ENCODE measurements at regions not wholly inside any gene's neighbourhood (a gene's known extent, or its start where the extent isn't known, plus 50 kb on each side); places are given as distances from the start of the nearest gene placed in this dataset.
"Not testable (repeated sequence)": the region's sequence is repeated elsewhere in the genome, so short reads cannot be mapped to it uniquely, and the experiment has no call there.

DNA sequence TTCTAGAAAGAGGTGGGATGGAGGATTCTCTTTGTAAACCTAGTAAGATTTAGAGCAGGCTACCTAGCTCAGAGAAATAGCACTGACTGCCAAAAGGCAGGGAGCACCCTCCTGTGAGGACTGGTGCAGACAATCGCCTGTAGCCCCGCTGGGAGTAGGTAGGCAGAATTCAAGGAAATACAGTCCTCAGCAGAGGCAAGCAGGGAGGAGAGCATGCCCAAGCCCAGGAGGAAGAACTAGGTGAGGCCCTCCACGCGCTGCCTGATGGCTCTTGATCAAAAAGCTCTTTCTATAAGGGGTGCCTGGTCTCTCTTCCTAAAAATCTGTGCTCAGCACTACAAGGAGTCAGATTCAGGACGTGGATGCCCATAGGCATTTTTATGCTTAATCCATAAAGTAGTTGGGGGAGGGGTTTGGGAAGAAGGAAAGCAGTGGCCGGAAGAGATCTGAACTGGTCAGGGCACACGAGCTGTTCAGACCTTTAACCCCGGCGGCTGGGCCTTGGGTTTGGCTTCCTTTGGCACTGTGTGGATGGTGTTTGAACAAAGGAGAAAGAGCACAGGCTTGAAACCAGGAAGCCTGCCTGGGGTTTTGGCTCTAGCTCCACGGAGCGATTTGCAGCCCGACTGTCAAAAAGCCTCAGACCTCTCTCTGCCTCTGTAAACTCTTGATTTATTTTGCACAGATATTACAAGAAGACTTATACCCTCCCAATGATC is 320.6 kb downstream of the FOXO1 start:
- DNase-seq = no peak

DNA sequence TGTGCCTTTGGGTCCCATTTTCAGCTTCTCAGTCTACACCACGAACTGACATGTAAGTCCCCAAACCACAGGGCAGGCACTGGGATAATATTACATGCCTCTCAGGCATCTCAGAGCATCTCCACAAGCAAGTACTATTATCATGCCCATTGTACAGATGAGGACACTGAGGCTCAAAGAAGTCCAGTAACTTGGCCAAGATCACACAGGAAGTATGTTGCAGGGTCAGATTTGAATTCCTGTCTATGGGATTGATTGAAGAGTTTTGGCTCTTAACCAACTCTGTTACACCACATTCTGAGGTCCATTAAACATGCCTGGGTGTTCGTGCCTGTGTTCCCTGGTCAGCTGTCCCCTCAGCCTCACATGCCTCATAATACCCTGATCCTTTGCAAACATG is 319.8 kb downstream of the FOXO1 start:
- DNase-seq = no peak

DNA sequence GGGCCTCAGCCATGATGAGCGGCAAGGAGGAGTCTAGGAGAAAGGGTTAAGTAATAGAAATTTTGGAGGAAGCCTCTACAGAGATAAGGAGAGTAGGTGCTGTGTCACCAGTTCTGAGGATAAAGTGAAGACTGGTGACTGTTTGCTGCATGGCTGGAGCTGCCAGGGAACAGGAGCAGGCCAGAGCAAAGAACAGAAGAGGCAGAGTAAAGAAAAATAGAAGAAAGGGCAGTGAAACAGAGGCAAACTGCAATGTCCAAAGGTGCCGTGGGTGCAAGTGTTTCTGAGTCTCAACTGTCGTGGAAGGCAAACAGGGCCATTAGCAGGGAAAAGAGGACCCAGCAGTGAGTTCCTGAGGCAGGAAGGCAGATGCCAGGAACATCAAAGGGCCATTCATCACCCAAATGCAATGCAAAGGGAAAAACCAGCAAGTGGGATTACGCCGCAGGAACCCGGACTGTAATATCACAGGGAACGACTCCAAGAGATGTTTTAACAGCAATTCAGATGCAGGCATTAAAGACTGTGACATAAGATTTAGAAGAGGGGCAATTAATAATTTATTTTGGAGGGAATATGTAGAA is 318.3 kb downstream of the FOXO1 start:
- no peak for DNase-seq

DNA sequence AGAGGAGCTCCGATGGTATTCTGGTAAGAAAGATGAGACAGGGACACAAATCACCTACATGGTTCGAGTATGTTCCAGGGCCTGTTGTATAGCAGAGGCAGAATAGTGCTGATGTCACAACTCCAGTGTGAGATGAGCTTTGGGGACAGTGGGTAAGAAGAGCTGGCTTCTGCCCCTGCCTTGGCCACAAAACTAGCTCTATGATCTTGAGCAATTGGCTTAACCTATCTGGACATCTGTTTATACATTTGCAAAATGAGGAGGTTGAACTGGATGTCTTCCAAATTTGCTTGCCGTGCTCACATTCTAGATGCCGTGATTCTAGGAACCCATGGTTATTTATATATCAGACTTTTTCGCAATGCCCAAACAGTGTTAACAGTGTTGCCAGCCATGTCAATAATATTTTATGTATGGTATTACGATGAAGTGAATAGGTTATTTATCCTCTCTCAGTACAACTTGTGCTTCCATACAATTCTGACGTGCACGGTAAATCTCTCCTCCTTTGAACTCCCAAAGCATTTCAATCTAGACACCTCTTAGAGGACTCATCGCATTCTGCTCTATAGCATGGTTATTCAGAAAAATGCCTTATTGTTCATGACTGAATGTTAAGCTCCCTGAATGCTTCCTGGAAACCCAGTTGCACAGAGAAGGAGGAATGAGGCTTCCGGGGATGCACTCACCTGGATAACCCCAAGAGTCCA is 316.0 kb downstream of the FOXO1 start:
- DNase-seq = no peak

DNA sequence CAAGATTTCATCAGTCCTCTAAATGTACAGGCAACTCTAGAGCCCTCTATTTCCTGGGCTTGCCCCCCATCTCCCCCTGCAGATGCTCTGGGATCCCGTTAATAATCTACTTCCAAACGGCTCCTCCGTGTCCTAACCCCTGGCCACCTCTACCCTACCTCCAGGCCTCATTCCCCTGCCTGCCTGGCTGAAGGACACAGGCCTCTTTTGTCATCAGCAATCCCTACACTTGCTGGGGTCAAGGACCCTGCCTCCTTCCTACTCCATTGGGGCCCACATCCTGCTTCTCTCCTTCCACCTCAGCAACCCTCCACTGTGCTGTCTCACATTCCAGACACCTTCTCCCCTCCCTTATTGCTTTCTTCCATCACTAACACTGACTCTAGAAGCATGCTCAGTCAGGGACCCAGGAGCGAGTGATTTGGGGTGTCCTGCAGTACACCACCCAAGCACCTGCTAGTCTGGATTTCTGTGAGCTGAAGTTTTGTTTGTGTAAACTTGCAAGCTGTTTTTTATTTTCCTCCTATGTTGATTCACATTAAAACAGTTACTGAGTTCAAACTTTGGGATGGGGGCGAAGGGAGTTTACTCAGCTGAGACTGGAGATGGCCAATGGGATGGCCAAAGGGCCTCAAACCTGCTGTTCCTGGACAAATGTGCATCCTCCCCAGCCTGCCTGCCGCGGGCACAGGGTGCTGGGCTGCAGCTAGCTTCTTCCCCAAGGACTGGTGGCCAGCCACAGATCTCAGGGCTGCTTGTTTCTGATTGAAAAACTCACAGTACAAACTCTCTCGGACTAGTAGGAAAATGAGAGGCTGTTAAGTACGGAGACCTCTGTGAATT is 314.7 kb downstream of the FOXO1 start:
- no peak for DNase-seq

DNA sequence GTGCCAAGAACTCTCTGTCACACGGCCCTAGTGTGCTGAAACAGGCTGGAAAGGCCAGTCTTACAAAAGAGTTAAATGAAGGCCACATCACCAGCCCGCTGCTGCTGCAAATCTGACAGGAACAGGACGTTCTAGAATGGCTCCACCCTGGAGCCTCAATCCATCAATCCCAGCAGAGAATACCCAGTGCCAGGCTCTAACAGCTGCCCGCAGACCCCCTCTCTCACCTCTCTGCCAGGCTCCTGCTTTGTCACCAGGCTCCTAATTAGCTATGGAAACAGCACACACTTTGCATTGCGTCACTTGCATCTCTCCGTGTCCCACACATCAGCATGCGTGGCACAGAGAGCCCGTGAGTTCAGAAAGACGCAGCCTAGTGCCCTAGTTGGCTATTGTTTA is 314.1 kb downstream of the FOXO1 start:
- no peak for DNase-seq

DNA sequence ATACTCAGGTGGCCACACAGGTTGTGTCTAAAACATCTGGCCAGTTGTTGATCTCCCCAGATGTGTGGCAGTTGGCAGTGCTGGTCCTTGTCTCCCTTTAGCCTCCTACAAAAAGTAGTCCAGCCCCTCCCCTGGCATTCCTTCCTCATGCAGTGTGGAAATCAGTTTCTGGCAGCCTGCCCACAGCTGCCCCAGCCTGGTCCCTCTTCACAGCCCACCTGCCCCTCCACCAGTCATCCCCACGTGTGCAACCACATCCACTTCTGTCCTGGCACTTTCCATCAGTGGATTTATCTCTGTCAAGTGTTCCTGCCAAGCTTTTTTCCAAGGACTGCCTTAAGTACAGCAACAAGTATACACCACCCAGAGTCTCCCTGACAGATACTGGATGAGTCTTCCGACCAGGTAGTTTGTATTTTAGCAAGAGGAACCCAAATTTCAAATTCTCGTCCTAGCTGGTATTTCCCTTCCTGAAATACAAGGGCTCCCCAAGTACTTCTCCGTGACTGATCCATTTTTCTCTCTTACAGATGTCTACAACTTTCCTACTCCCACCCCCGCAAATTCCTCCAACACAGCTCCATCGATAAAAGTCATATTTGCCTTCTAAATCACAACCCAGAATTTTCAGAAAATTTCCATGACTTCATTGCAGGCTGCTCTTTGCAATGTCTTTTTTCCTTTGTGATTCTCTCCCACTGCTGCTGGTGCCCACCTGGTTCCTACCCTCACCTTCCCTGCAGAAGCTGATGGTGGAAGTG is 313.5 kb downstream of the FOXO1 start:
- no peak for DNase-seq

DNA sequence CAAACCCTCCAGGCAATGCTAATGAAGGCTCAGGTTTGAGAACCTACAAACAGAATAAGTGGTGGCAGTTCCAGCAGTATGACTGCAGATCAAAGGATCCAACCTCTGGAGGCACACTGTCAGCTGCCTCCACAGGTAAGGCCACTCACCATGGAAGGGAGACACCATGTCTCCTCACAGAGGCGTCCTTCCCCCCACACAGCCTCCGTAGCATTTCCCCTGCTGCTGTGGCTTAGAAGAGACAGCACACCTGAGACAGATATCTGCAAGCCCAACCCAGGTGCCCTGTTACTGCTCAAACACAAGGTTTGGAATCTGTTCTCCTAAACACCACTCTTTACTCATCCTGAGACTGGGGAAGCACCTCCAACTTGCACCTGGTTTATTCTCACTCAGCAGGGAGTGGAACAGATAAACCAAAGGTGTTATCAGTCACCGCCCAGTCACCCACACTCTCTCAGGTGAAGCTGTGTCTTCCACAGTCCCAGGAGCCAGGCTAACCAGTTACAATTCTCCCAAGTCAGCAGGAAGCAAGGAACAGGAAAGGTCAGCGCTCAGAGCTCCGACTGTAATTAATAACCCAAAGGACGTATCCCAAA is 311.2 kb downstream of the FOXO1 start:
- no peak for DNase-seq

DNA sequence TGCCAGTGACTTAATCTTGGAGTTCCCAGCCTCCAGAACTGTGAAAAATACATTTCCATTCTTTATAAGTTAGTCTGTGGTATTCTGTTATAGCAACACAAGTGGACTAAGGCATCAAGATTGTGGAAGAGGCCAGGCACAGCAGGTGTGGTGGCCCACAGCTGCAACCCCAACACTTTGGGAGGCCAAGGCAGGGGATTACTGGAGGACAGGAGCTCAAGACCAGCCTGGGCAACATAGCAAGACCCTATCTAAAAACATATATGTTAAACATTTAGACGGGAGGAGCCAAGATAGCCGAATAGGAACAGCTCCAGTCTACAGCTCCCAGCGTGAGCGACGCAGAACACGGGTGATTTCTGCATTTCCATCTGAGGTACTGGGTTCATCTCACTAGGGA is 310.4 kb downstream of the FOXO1 start:
- no peak for DNase-seq

DNA sequence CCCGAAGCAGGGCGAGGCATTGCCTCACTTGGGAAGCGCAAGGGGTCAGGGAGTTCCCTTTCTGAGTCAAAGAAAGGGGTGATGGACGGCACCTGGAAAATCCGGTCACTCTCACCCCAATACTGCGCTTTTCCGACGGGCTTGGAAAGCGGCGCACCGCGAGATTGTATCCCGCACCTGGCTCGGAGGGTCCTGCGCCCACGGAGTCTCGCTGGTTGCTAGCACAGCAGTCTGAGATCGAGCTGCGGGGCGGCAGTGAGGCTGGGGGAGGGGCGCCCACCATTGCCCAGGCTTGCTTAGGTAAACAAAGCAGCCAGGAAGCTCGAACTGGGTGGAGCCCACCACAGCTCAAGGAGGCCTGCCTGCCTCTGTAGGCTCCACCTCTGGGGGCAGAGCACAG is 310.0 kb downstream of the FOXO1 start:
- DNase-seq = not testable (repeated sequence)

DNA sequence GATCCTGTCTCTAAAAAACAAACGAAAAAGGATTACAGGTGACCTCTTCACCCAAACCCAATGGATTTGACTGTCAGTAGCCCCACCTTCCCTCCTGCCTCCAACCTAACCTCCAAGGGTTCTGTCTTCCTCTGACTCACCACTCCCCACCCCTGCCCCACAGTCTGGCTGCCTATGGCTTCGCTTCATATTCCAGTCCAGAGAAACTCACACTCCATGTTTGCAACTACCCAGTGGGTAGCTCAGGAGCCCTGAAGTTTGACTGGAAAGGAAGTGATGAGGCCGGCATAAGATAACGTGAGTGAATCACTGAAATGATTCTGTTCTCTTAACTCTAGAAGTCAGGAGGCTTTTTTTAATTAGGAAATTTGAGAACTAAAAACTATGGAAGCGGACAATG is 303.9 kb downstream of the FOXO1 start:
- no peak for DNase-seq

DNA sequence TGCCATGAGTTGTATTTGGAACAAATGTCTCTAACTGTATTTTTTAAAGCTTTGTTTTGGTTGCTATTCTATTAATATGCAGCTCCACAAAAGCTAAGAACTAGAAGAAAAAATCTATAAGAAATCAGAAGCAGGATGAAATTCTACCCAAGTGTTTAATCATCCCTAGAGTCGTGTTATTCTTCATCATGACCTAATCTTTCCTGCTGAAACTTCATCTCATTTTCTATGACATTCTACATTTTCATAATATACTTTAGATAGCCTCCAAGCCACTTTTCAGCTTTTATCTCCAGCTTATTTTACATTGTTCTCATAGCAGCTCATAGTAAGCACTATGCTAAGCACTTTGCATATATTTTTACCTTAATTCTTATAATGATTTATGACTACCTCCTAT is 302.8 kb downstream of the FOXO1 start:
- DNase-seq = no peak

DNA sequence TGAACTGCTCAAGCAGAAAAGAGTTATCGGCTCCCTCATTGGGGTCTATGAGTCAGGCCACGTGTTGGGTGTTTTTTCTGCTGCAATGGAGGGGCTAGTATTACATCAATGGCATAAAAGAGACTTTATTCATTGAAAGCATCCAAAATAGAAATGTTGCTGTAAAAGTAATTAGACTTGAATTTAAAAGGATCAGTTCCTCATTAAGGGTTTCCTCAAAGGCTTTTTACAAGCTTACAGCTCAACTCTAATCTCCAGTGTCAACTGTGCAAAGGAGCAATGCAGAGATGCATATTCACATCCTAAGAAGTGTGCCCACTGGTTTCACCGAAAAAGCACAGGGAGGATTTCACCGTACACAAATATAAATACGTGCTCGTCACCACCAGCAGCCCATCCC is 300.3 kb downstream of the FOXO1 start:
- DNase-seq = no peak

DNA sequence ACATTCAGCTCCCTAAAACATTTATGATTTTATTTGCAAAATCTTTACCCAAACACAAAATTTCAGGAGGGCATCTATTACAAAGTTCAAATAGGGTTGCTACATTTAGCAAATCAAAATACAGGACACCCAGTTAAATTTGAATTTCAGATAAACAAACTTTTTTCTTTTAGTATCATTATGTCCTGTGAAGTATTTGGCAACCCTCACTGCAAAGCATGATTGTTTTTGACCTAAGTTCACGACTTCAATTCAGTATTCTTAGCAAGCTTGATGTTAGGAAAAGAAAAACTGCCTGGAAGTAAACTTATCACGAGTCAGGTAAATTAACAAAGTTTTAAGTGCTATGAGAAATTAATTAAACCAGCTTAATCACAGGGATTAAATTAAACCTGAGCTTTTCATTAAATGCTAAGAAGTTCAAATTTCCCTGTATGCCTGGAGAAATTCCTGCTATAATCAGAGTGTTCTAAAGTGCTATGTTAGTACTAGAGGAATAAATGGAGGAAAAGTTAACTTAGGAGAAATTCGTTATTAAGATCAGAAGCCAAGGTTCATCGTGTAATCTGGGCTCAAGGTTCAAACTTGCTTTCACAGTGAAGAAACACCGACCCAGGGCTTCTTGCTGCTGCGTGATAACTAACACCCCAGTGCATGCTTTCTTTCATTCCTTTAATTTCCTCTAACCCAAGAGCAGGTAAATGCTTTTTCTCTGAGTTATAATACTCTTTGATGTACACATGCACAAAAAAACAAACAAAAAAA is 298.1 kb downstream of the FOXO1 start:
- no peak for DNase-seq

DNA sequence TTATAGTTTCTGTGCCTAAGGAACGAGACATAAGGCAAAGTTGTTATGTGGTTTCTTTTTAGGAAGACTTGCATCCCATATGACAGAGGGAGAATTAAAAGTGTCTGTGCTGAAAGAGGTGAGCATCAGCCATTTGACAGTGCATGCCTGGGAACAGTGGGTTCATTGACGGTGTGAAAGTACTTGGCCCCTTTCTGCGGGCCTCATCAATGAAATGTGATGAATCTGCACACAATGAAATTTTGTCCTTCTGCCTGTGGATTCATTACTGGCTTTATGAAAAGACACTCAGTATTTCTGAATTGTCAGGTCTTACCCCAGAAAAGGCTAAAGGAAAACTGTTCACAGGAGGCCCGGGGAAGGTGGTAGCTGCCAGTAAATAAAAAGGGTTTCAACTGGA is 295.8 kb downstream of the FOXO1 start:
- DNase-seq = no peak

DNA sequence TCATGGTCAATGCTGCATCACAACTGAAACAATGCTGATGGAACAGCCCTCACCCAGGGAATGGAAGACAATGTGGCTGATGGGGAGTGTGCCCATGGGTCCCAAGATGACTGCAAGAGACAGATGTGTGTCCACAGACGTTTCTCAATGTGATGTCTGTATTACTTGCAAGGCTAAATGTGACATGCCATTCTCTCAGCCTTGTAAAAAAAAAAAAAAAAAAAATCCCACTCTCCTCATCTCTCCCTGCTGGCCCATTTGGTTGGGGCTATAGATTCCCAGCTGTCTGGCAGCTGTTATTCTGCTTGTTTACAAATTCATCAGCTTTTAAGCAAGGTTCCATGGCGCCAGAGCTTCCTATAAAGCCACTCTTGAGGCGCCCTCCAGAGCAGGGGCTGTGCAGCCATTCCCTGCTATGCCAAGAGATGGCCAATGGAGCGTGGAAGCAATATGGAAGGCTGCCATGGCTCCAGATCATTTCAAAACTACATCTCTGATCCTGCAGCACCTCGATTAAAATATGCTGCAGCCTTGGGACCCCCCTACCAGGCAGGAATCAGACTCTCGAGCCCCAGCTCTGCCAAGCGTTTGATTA is 294.8 kb downstream of the FOXO1 start:
- no peak for DNase-seq

DNA sequence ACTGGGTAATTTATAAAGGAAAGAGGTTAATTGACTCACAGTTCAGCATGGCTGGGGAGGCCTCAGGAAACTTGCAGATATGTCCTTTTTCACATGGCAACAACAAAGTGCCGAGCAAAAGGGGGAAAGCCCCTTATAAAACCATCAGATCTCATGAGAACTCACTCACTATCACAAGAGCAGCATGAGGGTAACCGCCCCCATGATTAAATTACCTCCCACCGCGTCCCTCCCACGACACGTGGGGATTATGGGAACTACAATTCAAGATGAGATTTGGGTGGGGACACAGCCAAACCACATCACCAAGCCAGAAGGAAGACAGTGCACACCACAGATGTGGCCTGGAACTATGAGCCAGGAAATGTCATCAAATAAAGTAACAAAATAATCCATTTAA is 292.8 kb downstream of the FOXO1 start:
- not testable (repeated sequence) for DNase-seq

DNA sequence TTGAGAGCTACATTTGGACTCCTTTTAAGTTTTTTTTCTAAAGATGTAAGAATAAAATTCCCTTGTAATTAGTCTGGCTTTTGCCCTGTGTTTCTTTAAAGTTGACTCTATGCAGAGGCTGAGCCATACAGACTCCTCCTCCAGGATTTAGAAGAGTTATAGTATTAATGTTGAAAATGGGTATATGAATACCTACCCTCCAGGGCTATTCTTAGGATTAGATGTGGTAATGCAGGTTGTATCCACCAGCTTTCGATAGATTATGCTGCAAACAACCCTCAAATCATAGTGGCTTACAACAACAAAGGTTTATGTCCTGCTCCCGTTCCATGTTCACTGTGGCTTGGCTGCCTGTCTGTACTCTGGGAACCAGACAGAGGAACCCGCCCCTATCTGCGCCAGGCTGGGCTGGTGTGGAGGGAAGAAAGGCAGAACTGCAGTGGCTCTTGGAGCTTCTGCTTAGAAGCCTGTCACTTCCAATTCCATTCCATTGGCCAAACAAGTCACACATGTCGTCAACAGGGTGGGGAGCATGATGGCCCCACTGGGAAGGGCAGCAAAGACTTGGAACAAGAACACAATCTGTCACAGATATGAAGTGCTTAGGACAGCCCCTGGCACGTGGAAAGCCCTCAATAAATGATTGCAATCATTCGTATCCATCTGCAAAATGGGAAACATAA is 290.8 kb downstream of the FOXO1 start:
- no peak for DNase-seq

DNA sequence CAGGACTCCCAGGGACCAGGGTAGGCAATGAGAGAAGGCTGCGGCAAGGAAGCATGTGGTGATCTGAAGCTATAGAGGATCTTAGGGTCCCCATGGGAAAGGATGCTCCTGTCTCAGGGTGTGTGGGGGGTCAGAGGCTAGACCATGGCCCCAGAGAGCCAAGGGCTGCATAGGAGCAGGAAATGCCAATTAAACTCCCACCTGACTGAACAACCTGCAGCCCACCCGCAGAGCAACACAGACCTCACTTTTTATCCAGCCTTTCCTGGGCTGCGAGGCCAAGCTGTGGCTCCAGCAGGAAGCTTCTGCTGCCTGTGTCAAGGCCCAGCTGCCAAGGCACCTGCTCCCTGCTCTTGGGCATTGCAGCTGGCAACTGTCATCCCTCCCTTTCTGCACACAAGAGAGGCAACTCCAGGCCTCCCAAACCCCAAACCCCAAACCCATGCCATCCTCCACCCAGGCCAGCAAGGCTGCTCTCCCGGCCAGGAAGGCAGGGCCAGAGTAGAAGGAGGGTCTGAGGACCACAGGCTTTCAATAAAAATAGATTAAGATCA is 290.1 kb downstream of the FOXO1 start:
- DNase-seq = no peak

DNA sequence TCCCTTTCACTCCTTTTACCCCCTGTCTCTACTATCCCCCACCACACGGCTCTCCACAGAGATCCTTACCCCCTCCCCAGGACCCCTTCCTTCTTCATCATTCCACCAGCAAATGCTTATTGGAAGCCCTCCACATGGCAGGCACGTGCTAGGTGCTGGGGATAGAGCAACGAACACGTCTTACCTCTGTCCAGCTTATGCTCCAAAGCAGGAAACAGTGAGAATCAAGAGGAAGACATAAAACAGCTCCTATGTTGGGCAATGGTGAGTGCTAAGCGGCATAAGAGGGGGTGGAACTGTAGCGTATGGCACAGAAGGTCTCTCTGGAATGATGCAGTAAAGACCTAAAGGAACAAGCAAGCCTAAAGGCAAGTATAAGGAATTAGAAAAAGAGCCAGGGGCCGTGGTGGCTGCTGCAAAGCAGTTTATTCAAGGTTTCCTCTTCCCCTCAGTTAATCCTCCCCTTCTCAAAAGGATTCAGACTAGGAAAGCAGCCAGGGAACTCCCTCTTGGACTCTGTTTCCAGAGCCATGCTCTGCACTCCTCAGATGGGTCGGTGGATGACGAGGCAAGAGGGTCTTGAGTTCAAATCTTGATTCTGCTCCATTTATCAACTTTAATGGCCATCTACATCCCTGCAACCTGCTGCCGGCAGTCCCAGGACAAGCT is 289.4 kb downstream of the FOXO1 start:
- no peak for DNase-seq

All from NCI-H1105 (cell line).